HEK293T (cell line): ENCODE measurements at regions not wholly inside any gene's neighbourhood (a gene's known extent, or its start where the extent isn't known, plus 50 kb on each side); places are given as distances from the start of the nearest gene placed in this dataset.
A peak's percentile ranks its signal among the peaks of the same experiment; 100 is the strongest.

ENCODE experiments used
- CTCF ChIA-PET: fragments of 350-600 bp; formaldehyde crosslinking; extraction: SDS; loops from one replicate; lab custom pipeline; 2021; ENCODE audit warnings: antibody characterized with exemption, inconsistent platforms; lab: Yijun Ruan, JAX
- POLR2A ChIA-PET: fragments of 350-600 bp; formaldehyde crosslinking; extraction: SDS; loops from one replicate; lab custom pipeline; 2020; ENCODE audit warnings: antibody characterized with exemption, inconsistent platforms; lab: Yijun Ruan, JAX
- DNase-seq: peaks from one replicate; pipeline ENCODE4 v3.0.0; 2012; ENCODE audit warnings: mixed read lengths; ENCODE audit errors: extremely low spot score
- ARNT ChIP-seq: fragments of 450-650 bp; IDR thresholded peaks from 2 replicates; pipeline ENCODE4 v1.6.1; 2017; ENCODE audit warnings: mild to moderate bottlenecking
- BHLHE40 ChIP-seq: fragments of 450-650 bp; IDR thresholded peaks from 2 replicates; pipeline ENCODE4 v1.6.1; 2016; ENCODE audit warnings: mild to moderate bottlenecking, moderate library complexity, borderline replicate concordance
- CTBP1 ChIP-seq: fragments of 450-650 bp; IDR thresholded peaks from 2 replicates; pipeline ENCODE4 v1.6.1; 2016; ENCODE audit warnings: borderline replicate concordance
- ELF4 ChIP-seq: fragments of 450-650 bp; IDR thresholded peaks from 2 replicates; pipeline ENCODE4 v1.6.1; 2017; ENCODE audit warnings: antibody characterized with exemption
- FOXA1 ChIP-seq: fragments of 450-650 bp; IDR thresholded peaks from 2 replicates; pipeline ENCODE4 v1.6.1; 2016; ENCODE audit warnings: mild to moderate bottlenecking
- FOXK2 ChIP-seq: fragments of 450-650 bp; IDR thresholded peaks from 2 replicates; pipeline ENCODE4 v1.6.1; 2016; ENCODE audit warnings: mild to moderate bottlenecking
- FOXM1 ChIP-seq: fragments of 450-650 bp; IDR thresholded peaks from 2 replicates; pipeline ENCODE4 v1.6.1; 2017; ENCODE audit warnings: mild to moderate bottlenecking, borderline replicate concordance
- HDGF ChIP-seq: fragments of 450-650 bp; IDR thresholded peaks from 2 replicates; pipeline ENCODE4 v1.6.1; 2017; ENCODE audit warnings: antibody characterized with exemption, borderline replicate concordance
- L3MBTL2 ChIP-seq: fragments of 450-650 bp; conservative IDR thresholded peaks from 2 replicates; pipeline ENCODE4 v1.6.1; 2016; ENCODE audit warnings: mild to moderate bottlenecking
- LEF1 ChIP-seq: fragments of 450-650 bp; IDR thresholded peaks from 2 replicates; pipeline ENCODE4 v1.6.1; 2017; ENCODE audit warnings: mild to moderate bottlenecking, borderline replicate concordance
- NFRKB ChIP-seq: fragments of 450-650 bp; IDR thresholded peaks from 2 replicates; pipeline ENCODE4 v1.6.1; 2016; ENCODE audit warnings: mild to moderate bottlenecking, moderate library complexity
- SP1 ChIP-seq: fragments of 450-650 bp; IDR thresholded peaks from 2 replicates; pipeline ENCODE4 v1.6.1; 2017
- SUZ12 ChIP-seq: fragments of 450-650 bp; IDR thresholded peaks from 2 replicates; pipeline ENCODE4 v1.6.1; 2016; ENCODE audit warnings: mild to moderate bottlenecking
- TARDBP ChIP-seq: fragments of 450-650 bp; IDR thresholded peaks from 2 replicates; pipeline ENCODE4 v1.6.1; 2016
- ZNF384 ChIP-seq: fragments of 450-650 bp; IDR thresholded peaks from 2 replicates; pipeline ENCODE4 v1.6.1; 2016
- TF ChIP-seq, protein P1 (sequence below): fragments of 450-650 bp; IDR thresholded peaks from 2 replicates; pipeline ENCODE4 v1.6.1; 2016

- DNase-seq: no peak
- ChIA-PET CTCF (no interaction called here), POLR2A (no interaction called here)
- TF ChIP-seq ZNF384 (no peak), ARNT (no peak), BHLHE40 (no peak)
These were observed 98.3 kb upstream of the SASH1 start for GRCh38 chr6:148244217-148244935.

GRCh38 chr6:148247386-148248063 lies 95.1 kb upstream of the SASH1 start:
- DNase-seq: no peak

DNA sequence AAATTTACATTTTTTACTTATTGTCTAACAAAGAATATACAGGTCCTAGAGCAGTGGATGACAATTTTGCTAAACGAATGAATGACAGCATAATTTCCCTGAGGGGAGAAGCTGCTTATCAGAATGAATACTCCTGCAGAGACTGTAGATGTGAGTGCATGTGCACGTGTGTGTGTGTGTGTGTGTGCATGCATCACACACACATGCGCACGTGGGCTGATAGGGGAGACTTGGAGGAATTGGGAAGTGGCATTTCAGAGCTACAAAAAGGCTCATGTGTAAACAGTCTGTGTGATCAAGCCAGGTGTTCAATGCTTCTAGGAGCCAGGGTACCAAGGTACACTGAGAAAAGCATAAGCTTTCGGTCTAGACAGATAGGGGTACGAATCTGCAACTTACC lies 93.5 kb upstream of the SASH1 start:
- ChIA-PET POLR2A (no interaction called here), CTCF (interaction anchor here (0.7 to 1.1 kb wide), 2 partner anchors 778 to 868 kb away, joined by 3 read pairs; no protein-coding TSS in a partner anchor)
- TF ChIP-seq ZNF384 (no peak), BHLHE40 (no peak), SP1 (no peak), HDGF (no peak), CTBP1 (no peak)
- TF ChIP-seq, protein P1, sequence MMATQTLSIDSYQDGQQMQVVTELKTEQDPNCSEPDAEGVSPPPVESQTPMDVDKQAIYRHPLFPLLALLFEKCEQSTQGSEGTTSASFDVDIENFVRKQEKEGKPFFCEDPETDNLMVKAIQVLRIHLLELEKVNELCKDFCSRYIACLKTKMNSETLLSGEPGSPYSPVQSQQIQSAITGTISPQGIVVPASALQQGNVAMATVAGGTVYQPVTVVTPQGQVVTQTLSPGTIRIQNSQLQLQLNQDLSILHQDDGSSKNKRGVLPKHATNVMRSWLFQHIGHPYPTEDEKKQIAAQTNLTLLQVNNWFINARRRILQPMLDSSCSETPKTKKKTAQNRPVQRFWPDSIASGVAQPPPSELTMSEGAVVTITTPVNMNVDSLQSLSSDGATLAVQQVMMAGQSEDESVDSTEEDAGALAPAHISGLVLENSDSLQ: no peak

More at GRCh38 chr6:148247386-148248063, 95.1 kb upstream of the SASH1 start:
- ChIA-PET CTCF (no interaction called here), POLR2A (interaction anchor here (0.6 kb wide), 1 partner anchor 61 kb away, joined by 3 read pairs; no protein-coding TSS in a partner anchor)
- TF ChIP-seq FOXA1 (no peak), HDGF (no peak), TARDBP (no peak), CTBP1 (no peak), SUZ12 (no peak), FOXK2 (no peak), BHLHE40 (no peak), SP1 (no peak), L3MBTL2 (no peak), ZNF384 (no peak), LEF1 (no peak), FOXM1 (no peak), NFRKB (no peak), ELF4 (no peak), ARNT (no peak)
- TF ChIP-seq, protein P1: no peak

DNA sequence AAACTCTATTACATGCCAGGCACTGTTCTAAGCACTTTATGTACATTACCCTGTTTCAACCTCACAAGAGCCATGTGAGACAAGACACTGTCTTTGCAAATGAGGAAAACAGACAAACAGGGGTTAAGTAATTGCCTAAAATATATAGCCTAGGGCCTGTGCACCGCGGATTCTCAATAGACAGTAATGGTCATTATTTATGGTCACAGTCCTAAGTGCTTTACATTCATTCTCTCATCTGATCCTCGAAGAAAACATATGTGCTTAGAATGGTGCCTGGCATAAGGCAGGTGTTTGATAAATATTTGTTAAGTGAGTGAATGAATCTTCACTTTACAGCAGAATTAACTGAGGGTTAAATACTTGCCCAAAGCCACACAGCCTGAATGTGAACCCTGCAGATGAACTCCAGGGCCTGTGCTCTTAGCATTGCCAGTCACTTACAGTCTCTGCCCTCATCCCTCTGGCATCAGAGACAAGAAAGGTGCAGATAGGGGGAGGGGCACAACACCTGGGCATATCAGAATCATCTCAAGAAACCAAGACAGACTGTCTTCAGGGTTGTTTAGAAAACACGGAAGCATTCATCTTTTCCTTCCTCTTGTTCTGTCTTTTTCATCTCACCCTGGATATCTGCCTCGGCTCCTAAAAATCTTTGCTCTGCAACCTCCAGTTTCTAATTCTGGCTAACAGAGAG lies 92.8 kb upstream of the SASH1 start:
- TF ChIP-seq FOXM1 (no peak), FOXA1 (no peak), TARDBP (no peak), NFRKB (no peak), HDGF (no peak), ELF4 (no peak), SP1 (no peak), ARNT (no peak), ZNF384 (no peak), L3MBTL2 (no peak), CTBP1 (no peak), BHLHE40 (no peak), LEF1 (no peak), SUZ12 (no peak), FOXK2 (no peak)
- TF ChIP-seq, protein P1: no peak
- CTCF ChIA-PET: interaction anchor here (1.1 kb wide), 1 partner anchor 777 kb away, joined by 3 read pairs; no protein-coding TSS in a partner anchor
- DNase-seq: no peak
- POLR2A ChIA-PET: no interaction called here

More for the DNA sequence above, 93.5 kb upstream of the SASH1 start:
- DNase-seq: no peak

DNA sequence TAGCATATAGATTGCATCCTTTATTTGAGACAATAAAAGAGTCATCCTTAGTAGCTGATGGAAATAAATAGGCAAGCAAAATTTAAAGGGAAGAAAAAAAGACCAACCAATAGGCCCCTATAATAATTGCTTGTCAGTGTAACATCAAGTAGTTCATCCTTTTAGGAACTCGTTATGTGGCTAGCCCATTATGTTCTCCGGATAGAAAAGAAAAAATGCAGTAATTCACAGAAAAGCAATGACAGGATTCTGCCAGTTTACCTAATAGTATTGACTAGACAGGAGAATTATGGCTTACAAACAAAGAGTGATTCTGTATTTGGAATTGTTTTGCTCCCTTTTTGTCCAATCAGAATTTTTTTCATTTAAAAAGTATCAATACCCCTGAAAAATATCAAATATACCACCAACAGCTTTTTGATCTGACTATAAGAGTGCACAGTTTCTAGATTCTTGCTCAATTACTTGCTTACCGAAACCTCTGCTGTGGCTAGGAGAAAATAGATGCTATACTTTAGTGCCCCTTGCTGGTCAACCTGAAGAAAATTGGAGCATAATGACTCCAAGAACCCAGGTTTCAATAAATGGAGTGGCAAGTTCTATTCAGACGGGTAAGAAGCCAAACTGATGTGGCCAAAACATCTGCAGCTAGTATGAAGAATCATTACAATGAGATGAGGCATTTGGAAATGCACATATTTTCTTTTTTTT lies 91.5 kb upstream of the SASH1 start:
- TF ChIP-seq LEF1: no peak
- no peak for TF ChIP-seq ELF4
- no peak for TF ChIP-seq FOXM1
- TF ChIP-seq FOXA1: no peak
- no peak for TF ChIP-seq NFRKB
- no peak for TF ChIP-seq HDGF
- no peak for TF ChIP-seq L3MBTL2
- no peak for TF ChIP-seq TARDBP
- TF ChIP-seq, protein P1: no peak
- TF ChIP-seq SP1: no peak
- TF ChIP-seq SUZ12: no peak
- no peak for TF ChIP-seq BHLHE40
- TF ChIP-seq CTBP1: no peak
- no peak for TF ChIP-seq FOXK2
- no peak for TF ChIP-seq ZNF384
- TF ChIP-seq ARNT: no peak
- CTCF ChIA-PET: interaction anchor here (0.5 to 0.9 kb wide), 3 partner anchors 11 to 214 kb away, joined by 3 to 4 read pairs (median 4); no protein-coding TSS in a partner anchor
- DNase-seq: peak; percentile 30
- POLR2A ChIA-PET: no interaction called here
